GM19452 (cell line): ENCODE measurements at regions not wholly inside any gene's neighbourhood (a gene's known extent, or its start where the extent isn't known, plus 50 kb on each side); places are given as distances from the start of the nearest gene placed in this dataset.

Source experiments
- ATAC-seq: cut with Tn5 transposase; IDR thresholded peaks from one replicate; pipeline ENCODE4 v1.9.1; 2021; ENCODE audit not compliant: unreplicated experiment

GRCh38 chr2:139067072-139067471 is 286.9 kb upstream of the NXPH2 start:
- no peak for ATAC-seq

- no peak for ATAC-seq
Observed at GRCh38 chr2:139064159-139064558, 284.0 kb upstream of the NXPH2 start.

GRCh38 chr2:139059617-139060016 is 279.4 kb upstream of the NXPH2 start:
- no peak for ATAC-seq

DNA sequence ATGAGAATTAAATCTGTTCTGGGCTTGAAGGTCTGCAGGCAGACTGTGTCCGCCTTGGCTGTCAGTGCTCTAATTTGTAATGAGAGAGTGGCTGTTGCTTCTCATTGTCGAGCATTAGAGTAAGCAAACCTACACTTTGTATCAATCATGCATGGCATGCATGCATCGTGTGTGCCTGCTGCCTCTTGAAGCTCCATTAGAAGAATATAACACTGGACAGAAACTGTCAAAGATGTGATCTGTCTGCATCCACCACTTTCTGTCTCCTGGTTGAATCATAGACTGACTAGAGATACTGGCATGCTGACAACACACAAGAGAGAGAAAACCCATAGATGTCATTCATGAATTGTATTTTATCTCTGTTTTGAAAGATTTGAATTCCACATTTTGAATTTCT is 275.0 kb upstream of the NXPH2 start:
- no peak for ATAC-seq

- no peak for ATAC-seq
Observed at GRCh38 chr2:139048017-139048416, 267.8 kb upstream of the NXPH2 start.

DNA sequence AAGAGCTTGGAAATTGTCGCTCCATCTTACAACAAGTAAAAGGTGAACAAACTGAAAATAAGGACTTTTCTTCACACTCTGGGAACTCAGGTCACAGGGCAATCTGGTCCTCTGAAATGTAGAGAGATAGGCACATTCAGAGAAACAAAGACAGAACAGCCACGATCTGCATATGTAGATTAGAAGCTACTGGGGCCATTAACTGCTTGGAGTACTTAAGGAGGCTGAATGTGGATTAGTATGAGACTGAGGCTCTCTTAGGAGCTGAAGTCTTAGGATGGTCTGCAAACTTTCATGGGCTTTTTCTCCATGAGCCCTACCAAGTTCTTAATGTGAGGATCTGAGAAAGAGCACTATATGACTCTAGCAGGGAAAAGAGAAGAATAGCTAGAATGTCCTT is 265.3 kb upstream of the NXPH2 start:
- ATAC-seq = no peak

DNA sequence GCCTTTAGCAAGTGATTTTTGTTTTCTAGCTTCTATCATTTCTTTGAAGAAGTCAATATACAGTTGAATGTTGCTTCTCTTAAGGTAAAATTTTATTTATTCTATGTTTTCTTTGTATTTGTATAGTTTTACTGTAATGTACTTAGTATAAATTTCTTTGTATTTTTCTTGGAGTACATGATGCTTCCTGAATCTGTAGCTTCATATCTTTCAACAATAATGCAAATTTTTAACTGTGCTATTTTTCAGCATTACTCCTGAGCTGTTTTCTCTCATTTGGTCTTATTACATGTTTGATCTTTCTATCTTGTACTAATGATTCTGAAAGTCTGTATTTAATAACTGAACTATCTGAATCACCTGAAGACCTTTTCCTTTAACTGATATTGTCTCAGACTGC is 253.9 kb upstream of the NXPH2 start:
- no peak for ATAC-seq

- ATAC-seq = no peak
Observed at GRCh38 chr2:139033300-139033699, 253.1 kb upstream of the NXPH2 start.

DNA sequence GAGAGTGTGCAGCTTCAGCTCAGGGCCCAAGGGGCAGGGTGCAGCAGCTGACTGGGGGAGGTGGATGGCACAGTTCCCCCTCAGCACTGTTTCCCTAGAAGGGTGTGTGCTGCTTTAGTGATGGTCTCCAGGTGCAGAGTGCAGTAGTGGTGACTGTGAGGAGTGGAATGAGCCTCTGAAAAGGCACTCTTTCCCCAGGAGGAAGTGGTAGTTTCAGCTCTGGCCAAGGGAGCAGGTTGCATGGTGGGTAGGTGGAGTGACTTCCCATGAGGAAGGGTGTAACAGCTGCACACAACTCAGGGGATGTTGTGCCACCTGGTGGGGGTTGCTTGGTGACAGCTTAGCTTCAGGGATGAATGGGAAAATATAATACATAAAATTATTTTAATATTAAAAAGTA is 251.5 kb upstream of the NXPH2 start:
- ATAC-seq = no peak

DNA sequence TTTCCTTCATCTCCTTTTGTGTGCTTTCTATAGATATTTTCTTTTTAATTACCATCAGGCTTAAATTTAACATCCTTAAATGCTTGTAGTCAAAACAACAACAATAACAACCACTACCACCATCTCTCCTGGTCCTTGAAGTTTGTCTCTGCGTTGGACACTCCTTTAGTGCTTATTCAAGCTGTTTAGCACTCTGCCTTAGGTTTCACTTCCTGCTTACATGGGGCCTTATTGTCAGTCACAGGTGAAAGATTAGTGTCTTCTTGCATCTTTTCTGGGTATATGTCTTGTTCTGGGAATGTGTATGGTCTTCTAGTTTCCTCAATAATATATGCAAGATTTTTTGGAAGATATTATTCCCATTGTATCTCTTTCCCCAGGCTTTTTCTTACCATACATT is 240.1 kb upstream of the NXPH2 start:
- ATAC-seq = no peak

GRCh38 chr2:139018252-139018651 is 238.1 kb upstream of the NXPH2 start:
- ATAC-seq = no peak

GRCh38 chr2:139007130-139007529 is 226.9 kb upstream of the NXPH2 start:
- ATAC-seq = no peak

DNA sequence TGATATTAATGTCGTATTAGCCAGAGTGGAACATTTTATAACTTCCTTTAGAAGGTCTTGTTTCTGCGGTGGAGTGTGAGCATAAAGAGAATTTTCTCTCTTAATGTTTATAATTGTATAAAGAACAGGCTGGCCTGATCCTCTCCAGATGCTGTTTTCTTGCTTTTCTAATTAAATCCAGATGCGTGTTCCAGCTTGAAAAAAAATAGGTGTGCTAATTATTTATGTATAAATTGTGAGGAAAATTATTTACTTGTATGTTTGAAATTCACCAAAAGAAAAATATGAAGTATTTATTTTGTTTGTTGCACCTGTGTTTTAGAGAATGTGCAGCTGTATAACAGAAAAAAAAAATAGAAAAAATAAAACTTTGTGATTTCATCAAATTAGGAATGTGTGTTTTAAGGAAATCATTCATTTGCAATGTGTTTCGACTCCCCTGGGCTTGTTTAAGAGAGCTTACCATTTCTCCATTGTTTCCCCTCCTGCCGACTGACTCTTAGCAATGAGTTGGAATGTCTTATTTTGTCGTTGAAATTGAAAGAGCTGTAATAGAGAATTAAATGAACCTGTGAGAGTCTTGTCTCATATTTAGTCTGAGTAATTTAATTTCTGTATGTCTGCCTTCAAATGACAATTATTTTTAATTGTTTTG is 220.1 kb upstream of the NXPH2 start:
- ATAC-seq = no peak

DNA sequence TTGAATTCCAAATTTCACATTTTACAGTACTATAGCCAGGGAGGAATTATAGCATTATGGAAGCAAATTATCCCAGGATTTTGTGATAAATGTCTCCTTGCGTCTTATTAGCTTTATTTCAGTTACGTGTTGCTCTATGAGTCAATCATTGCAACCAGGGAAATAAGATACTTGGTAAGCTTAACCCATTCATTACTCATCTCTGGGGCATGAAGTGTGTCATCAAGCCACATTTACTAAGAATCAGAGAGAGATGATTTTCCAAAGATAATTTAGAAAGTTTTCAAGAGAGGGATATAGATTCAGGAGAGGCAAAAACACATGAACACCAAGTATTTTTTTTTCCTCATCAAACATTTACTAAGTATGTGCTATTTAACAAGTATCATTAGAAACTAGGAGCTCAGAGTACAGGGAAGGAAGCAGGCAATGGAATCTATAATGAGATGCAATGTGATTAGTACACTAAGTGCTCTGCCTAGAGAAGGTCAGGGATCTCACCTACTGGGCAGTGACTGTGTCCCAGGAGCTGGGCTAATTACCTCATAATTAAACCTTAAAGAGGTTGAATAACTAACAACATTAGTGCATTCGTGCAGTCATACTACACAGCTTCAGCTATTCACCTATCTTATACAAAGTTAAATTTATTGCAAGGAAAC is 217.8 kb upstream of the NXPH2 start:
- ATAC-seq = no peak

GRCh38 chr2:138997346-138997745 is 217.2 kb upstream of the NXPH2 start:
- no peak for ATAC-seq

- ATAC-seq = no peak
Observed at GRCh38 chr2:138994502-138994901, 214.3 kb upstream of the NXPH2 start.

DNA sequence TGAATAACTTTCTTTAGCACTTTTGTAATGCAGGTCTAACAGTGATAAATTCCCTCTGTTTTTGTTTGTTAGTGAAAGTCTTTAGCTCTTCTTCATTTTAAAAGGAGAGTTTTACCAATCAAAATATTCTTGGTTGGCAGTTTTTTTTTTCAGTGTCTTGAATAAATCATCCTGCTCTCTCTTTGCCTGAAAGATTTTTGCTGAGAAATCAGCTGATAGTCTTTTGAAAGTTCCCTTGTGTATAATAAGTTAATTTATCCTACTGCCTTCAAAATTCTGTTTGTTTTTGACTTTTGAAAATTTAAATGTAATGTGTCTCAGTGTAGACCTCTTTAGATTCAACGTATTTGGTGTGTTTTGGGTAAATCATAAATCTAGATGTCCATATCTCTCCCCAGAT is 205.7 kb upstream of the NXPH2 start:
- ATAC-seq = no peak

DNA sequence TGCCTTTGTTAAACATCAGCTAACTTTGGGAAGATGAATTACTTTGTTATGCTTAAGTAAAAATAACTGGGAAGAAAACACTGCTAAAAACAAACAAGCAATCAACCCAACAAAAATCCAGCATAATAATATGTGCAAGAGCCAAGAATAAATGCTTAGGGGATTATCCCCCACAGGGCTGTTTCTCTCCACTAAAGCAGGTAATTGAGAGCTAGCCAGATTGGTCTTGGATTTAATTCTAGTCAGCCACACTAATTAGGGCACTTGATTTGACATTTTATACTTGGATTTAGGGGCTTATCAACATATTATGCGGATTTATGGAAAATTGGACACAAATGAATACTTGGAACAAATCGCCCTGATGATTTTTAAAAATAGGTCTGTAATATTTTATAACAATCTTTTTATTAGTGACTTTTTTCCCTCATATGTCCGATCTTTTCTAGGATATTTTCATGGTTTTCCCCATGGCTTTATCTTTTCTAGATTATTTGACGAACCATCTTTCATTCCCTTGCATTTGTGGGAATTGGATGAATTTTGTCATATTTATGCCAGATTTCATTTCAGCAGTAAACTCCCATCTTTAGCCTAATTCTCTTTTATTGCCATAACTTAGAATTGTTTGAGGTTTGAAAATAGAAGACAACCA is 199.1 kb upstream of the NXPH2 start:
- no peak for ATAC-seq

DNA sequence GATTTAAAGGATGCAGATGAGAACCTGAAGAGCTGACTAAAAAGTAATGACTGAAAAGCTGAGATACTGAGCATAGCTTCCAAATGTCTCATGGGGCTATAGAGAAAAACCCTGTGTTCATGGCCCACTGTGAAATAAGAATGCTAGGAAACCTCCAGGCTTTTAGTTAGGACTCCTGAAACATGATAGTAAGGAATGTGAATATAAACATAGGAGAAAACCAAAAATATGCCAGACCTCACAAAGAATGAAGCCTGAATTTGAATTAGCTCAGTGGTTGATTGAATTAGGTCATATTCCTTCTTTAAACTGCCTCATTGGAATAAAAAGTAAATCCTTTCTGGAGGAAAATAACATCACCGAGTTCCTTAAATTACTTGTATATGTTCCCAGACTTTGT is 194.5 kb upstream of the NXPH2 start:
- ATAC-seq = no peak

- ATAC-seq = no peak
Observed at GRCh38 chr2:138964418-138964817, 184.2 kb upstream of the NXPH2 start.

DNA sequence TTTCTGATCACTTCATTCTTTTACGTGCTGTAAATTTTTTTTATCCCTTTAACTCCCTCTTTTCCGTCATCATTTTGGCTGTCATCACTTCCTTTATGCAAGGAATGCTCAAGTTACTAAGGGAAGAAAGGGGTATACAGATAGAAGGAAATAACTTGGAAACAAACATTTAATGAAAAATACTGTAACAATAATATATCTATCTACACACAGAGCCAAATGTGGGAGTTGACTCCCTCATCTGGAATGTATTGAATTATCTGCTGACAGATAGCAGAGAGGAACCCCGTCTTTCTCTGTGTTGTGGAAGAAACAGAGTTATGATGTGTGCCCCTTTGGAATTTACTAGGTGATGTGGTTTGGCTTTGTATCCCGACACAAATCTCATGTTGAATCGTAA is 182.5 kb upstream of the NXPH2 start:
- ATAC-seq = no peak

DNA sequence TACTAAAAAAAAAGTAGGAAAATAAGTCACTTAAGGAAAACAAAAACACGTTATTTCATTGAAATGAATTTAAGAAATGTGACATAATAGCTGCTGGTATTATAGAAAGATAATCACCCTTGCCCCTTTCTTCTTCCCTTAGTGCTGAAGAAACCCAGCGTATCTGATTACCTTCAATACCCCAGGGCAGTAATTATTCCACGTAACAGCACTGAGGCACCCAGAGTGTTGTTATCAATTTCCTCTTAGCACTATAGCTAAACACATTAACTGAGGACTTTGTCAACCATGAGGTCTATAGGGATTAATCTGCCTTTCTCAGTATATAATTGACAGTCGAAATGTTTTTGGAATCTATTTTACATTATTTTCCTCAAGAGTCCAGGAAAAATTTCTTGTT is 180.0 kb upstream of the NXPH2 start:
- no peak for ATAC-seq

DNA sequence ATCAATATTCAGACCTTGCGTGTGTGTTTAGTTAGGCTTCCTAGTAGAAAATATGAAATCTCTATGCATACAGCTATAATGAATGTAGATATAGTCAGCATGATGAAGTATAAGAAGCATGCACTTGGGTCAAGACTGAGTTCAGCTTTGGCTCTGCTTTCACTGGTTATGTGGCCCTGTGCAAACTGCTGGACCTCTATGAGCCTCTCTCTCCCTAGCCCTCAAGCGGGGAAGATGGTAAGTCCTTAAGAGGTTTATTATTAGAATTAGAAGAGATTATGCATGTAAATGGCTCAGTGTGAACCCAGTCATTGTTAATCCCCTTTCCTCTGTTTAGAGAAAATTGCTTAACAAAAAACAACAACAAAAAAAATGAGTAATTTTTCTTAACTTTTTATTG is 178.8 kb upstream of the NXPH2 start:
- ATAC-seq = no peak
